Right lobe of liver (tissue), 6 donors: ENCODE measurements at regions not wholly inside any gene's neighbourhood (a gene's known extent, or its start where the extent isn't known, plus 50 kb on each side); places are given as distances from the start of the nearest gene placed in this dataset.

Source experiments
- ATAC-seq, 4 donors: fragments of 200-7000 bp; cut with Tn5 transposase; one replicate each; pipeline ENCODE4 v1.9.1; 2020; ENCODE audit warnings: mild to moderate bottlenecking in 4 of 4, moderate library complexity in 4 of 4
- DNase-seq, 3 donors: peaks; one replicate each; pipeline ENCODE4 v3.0.0-alpha.2; 2020
- H3K27ac ChIP-seq, 3 donors: fragments of 200-600 bp; one replicate each; pipeline ENCODE4 v1.8.0; 2022
- H3K27me3 ChIP-seq, 2 donors: fragments of 200-600 bp; one replicate each; pipeline ENCODE4 v1.8.0; 2022
- H3K36me3 ChIP-seq, 4 donors: fragments of 200-600 bp; sonication (generic) in 1 of 4; one replicate each; pipeline versions ENCODE4 v1.5.1 to v1.8.0; 2017 to 2022; ENCODE audit warnings: control low read depth in 1 of 4
- H3K4me1 ChIP-seq, 4 donors: fragments of 200-600 bp; sonication (generic) in 1 of 4; one replicate each; pipeline versions ENCODE4 v1.5.1 to v1.8.0; 2017 to 2022; ENCODE audit warnings: control low read depth in 1 of 4
- H3K4me3 ChIP-seq, 3 donors: fragments of 200-600 bp; one replicate each; pipeline ENCODE4 v1.8.0; 2022
- H3K9me3 ChIP-seq, 4 donors: fragments of 200-600 bp; sonication (generic) in 1 of 4; one replicate each; pipeline versions ENCODE4 v1.5.1 to v1.8.0; 2017 to 2022; ENCODE audit warnings: control low read depth in 1 of 4
- CTCF ChIP-seq, 4 donors: fragments of 200-600 bp in 3 of 4; fragments of 450-650 bp in 1 of 4; IDR thresholded peaks; one replicate each; pipeline versions ENCODE4 v1.5.1 to v1.8.0; 2016 to 2022; ENCODE audit warnings: antibody characterized with exemption in 4 of 4, mild to moderate bottlenecking in 2 of 4
- POLR2A ChIP-seq: fragments of 450-650 bp; IDR thresholded peaks from one replicate; pipeline ENCODE4 v1.6.1; 2017; ENCODE audit warnings: antibody characterized with exemption, mild to moderate bottlenecking
- whole genome bisulfite sequencing: methylation state at CpG from one replicate; pipeline ENCODE4 v1.1.6; 2018; ENCODE audit warnings: low coverage, low lambda C conversion rate; ENCODE audit not compliant: insufficient coverage; ENCODE audit errors: missing lambda C conversion rate; 5-methylcytosine and 5-hydroxymethylcytosine counted together
- intact Hi-C, 2 donors: fragments of 100-400 bp; cut with DNase I; formaldehyde crosslinking; loops; one replicate each; pipeline versions ENCODE4 v1.11.2 to v1.14.1; 2022
- donor health status: DM: no; HTN: yes; CAD: no.
- donor health status: DM: no; HTN: no; CAD: no.
- donor health status: DM: no; HTN: no; CAD: no.
- donor health status: DM: no; HTN: yes; CAD: no.
- donor health status: DM: no; HTN: yes; CAD: no.

DNA sequence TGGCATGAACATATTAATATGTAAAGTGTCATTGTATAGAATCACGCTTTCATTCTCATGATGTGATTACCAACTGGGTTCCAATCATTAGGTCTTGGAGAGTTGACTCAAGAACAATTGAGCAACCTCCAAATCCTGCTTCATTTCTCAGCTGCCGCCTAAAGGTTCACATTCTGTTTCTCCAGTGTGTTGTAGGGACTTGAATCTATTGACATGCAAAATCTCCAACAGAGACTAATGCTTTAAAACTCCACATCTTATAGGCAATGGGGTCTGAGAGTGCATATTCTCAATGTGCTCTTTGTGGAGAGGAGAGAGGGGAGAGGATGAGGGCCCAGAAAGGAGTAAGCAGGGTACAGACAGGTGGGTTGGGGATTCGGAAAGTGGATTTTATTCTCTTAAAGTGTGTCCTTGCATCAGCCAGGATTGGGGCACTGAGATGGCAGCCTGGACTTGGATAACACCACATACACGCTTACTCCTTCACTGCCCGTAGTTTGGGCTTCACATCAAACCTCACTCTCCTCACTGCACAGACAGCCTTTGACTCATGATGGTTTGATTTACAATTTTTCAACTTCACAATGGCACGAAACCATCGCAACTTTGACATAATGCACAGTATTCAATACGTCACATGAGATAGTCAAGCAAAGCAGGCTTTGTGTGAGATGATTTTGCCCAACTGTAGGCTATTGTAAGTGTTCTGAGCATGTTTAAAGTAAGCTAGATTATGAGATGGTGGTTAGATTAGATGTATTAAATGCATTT is 241.3 kb upstream of the IRS2 start:
- ATAC-seq (no peak), DNase-seq (no peak)
- Histone ChIP-seq H3K27me3 (no peaks in the 10 kb centered on the region), H3K4me1 (no peaks in the 10 kb centered on the region), H3K36me3 (no peaks in the 10 kb centered on the region), H3K9me3 (no peaks in the 10 kb centered on the region), H3K4me3 (no peak overlapping the region), H3K27ac (no peak overlapping the region)
- TF ChIP-seq CTCF (IDR thresholded peaks at IDR 0.05) = no peak
- no peak for TF ChIP-seq POLR2A
- intact Hi-C loops = no loop called here
- 76% methylated on average over 8 of the region's 8 CpGs for WGBS

DNA sequence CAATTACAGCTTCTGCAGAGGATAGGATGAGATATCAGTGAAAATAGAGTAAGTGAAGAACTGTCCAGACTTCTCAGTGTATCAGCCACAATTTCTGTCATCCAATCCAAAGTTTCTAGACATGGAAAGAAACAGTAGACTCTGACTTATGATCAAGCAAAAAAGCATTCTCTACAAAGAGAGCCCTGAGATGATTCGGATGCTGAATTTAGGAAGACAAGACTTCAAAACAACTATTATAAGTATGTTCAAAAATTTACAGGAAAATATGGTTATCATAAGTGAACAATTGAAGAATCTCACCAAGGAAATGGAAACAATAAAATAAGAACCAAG is 238.2 kb upstream of the IRS2 start:
- no peaks in the 10 kb centered on the region for H3K27me3 ChIP-seq
- H3K27ac ChIP-seq = no peak overlapping the region
- DNase-seq (no peak), ATAC-seq (no peak)
- no peaks in the 10 kb centered on the region for H3K9me3 ChIP-seq
- no peak overlapping the region for H3K4me3 ChIP-seq
- 0% methylated on average over 1 of the region's 1 CpG for WGBS
- H3K4me1 ChIP-seq = no peaks in the 10 kb centered on the region
- TF ChIP-seq POLR2A (no peak), CTCF (IDR thresholded peaks at IDR 0.05) (no peak)
- intact Hi-C loops = no loop called here
- no peaks in the 10 kb centered on the region for H3K36me3 ChIP-seq

- Histone ChIP-seq H3K4me3 (no peak overlapping the region), H3K4me1 (no peaks in the 10 kb centered on the region), H3K9me3 (no peaks in the 10 kb centered on the region), H3K36me3 (no peaks in the 10 kb centered on the region), H3K27ac (no peak overlapping the region), H3K27me3 (no peaks in the 10 kb centered on the region)
- WGBS = 65% methylated on average over 4 of the region's 14 CpGs
- ATAC-seq (peak in 1 of 4 donors; percentile 21), DNase-seq (no peak)
- intact Hi-C loops = no loop called here
- TF ChIP-seq CTCF (IDR thresholded peaks at IDR 0.05) = no peak
- no peak for TF ChIP-seq POLR2A
Observed at GRCh38 chr13:110023729-110024644, 237.6 kb upstream of the IRS2 start.

DNA sequence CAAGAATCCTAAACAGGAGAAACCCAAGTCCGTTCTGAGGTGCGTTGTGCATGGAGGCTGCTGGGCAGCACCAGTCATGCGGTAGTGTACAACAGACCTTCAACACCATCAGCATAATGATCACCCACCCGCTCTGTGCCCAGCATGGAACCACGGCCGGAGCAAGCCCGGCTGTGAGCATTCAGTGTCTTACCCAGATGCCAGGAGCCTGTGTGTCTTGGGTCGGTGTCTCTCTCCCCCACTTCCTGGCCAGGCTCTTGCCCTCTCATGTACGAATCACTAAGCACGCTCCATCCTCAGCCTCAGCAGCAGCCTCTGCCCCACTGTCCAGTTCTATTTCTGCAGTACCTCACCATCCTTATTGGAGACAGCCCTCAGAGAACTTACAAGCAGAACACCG is 231.6 kb upstream of the IRS2 start:
- H3K4me1 ChIP-seq = peaks cover 0 to 12% (median 0%) of the 10 kb centered on the region in 4 donors
- H3K27me3 ChIP-seq = no peaks in the 10 kb centered on the region
- ATAC-seq (no peak), DNase-seq (no peak)
- intact Hi-C loops = no loop called here
- no peaks in the 10 kb centered on the region for H3K36me3 ChIP-seq
- no peak overlapping the region for H3K4me3 ChIP-seq
- TF ChIP-seq CTCF (IDR thresholded peaks at IDR 0.05) = no peak
- no peak for TF ChIP-seq POLR2A
- no peak overlapping the region for H3K27ac ChIP-seq
- H3K9me3 ChIP-seq = no peaks in the 10 kb centered on the region
- WGBS = 42% methylated on average over 2 of the region's 11 CpGs
